NCI-H1436 (cell line): ENCODE measurements at regions not wholly inside any gene's neighbourhood (a gene's known extent, or its start where the extent isn't known, plus 50 kb on each side); places are given as distances from the start of the nearest gene placed in this dataset.

Experiments used
- DNase-seq: peaks from one replicate; lab custom pipeline; 2025; lab: John Stamatoyannopoulos, UW

DNA sequence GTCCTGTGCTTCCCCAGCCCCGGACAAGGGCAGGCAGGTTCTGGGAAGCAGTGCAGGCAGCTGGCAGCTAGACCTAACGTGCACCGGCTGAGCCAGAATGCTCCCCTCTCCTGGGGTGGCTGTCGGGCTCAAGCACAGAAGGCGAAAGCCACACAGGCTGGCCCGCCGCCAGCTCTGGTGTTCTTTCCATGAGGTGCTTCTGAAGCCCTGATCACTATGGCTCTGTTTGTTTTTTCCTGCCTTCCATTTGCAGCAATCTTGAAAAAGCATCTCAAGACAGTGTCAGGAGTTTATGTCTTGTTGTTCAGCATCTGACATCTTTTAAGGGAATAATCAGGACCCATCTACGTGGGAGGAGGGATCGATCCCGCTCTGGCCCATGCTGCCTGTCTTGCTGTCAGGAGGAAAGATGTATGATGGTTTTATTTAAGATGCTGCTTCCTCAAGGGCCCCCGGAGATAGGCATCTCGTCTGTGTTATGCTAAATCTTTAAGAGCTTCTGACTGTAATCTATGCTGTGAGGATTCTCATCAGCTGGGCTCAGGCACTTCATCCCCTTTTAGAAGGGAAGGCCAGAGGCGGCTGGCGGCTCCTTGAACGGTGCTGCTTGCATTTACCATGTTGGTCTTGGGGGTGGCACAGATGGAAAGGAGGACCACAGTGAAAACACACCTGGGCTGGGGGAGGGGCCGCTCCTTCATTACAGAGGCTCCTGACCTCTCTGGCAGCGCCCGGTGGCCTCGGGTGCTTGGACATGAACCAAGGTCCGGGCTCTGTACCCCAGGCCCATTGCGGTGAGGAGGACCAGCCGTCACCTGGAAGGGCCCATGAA lies 118.5 kb upstream of the HDAC4 start:
- DNase-seq: no peak

DNA sequence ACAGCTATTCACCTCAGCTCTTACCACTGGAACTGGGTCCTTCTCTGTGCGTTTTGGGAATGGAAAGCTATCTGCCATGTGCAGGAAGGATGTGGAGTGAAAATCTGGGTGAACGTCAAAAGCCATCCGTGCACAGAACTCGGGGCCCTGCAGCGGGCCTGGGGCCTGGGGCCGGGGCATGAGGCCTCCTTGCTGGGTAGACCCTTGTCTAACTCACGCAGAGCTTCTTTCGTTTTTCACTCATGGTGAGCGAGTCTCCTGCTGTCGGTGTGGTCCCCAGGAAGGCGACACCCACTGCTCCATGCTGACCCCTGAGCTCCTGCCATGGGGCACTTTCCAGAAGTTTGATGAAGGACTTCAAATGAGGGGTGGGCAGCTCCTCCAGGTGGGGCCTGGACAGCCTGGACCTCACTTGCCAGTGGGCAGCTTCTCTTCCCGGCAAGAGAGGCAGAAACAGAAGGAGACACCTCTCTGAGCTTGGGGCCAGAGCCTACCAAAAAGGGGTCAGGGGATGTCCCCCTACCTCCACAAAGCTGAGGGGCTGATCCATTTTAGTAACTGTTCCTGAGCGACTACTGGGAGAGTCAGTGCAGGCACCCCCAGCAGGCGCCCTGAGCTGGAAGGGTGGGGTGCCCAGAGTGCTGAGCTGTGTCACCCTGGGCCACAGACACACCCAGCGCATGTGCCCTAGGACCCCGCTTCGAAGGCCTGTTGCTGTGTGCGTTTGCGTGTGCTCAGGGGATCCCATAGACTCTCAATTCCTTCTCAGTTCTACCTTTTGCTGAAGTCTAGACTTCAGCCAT lies 117.7 kb upstream of the HDAC4 start:
- no peak for DNase-seq

DNA sequence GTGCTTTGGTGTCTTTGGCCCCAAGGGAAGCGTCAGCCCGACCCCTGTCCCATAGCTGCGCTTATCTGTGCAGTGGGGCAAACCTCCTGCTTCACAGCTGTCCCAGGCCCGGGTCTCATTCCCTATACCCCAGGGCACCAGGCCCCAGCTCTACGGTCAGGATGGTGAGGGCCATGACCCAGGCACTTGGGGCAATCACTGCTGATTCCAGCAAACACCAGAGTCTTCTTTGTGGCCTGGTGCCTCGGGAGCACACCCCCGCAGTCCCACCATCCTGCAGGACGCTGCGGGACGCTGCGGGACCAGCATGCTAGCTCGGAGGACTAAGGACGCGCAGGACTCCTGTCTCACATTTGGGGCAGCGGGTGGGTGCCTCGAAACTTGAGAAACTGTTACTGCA lies 116.9 kb upstream of the HDAC4 start:
- no peak for DNase-seq

- DNase-seq: no peak
These were observed 116.1 kb upstream of the HDAC4 start for GRCh38 chr2:239516954-239517305.

- no peak for DNase-seq
These were observed 115.6 kb upstream of the HDAC4 start for GRCh38 chr2:239516286-239516953.

DNA sequence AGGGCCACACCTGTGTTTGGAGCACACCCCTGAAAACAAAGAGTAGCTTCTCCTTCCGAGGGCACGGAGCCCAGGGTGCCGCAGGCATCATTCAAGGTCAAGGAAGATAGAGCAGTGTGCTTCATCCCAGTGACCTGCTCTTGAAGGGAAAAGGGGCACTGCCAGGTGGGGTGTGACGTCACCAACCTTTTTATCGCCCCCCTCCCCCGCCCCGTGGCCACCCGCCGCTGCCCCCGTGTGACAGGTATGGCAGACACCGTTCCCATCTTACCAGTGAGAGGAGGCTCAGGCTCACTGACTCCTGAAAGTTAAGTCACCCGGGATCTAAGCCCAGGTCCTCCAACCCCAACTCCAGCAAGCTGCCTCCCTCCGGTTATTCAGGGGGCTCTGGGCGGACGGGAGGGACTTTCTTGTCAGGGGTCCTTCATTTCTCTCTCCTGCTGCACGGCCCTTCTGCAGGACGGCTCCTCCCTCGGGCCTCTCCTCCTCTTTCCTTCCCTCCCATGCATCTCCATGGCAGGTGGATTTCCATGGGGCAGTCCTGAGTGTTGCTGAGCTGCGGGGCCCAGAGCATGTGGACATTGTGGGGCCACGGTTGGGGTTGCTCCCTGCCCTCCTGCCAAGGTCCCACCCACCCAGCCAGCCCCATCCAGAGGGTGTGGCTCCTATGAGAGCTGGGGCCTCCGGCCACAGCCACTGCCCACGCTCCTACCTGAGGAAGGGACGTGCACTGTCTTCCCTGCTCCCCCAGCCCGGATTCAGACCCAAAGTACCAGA lies 114.1 kb upstream of the HDAC4 start:
- no peak for DNase-seq

- DNase-seq: no peak
These were observed 111.2 kb upstream of the HDAC4 start for GRCh38 chr2:239512054-239512453.

- DNase-seq: no peak
These were observed 108.7 kb upstream of the HDAC4 start for GRCh38 chr2:239509373-239510143.

GRCh38 chr2:239508261-239508660 lies 107.4 kb upstream of the HDAC4 start:
- DNase-seq: no peak

GRCh38 chr2:239507576-239508258 lies 106.9 kb upstream of the HDAC4 start:
- no peak for DNase-seq

DNA sequence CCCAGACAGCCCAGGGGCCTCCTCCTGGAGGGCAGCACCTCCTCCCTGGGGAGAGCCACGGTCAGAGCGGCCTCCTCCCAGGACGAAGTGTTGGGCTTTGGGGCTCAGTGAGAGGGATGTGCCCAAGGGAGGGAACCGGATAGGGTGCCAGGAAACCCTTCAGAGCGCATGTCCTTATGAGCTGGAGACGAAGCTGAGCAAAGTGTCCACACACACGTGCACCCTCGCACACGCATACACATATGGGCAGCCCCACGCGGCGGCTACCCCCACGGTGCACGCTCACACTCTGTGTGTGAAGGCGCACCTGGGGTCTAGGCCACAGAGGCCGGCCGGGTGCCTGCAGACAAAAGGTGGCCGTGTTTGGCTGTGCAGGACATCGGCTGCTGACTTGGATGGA lies 106.1 kb upstream of the HDAC4 start:
- no peak for DNase-seq

DNA sequence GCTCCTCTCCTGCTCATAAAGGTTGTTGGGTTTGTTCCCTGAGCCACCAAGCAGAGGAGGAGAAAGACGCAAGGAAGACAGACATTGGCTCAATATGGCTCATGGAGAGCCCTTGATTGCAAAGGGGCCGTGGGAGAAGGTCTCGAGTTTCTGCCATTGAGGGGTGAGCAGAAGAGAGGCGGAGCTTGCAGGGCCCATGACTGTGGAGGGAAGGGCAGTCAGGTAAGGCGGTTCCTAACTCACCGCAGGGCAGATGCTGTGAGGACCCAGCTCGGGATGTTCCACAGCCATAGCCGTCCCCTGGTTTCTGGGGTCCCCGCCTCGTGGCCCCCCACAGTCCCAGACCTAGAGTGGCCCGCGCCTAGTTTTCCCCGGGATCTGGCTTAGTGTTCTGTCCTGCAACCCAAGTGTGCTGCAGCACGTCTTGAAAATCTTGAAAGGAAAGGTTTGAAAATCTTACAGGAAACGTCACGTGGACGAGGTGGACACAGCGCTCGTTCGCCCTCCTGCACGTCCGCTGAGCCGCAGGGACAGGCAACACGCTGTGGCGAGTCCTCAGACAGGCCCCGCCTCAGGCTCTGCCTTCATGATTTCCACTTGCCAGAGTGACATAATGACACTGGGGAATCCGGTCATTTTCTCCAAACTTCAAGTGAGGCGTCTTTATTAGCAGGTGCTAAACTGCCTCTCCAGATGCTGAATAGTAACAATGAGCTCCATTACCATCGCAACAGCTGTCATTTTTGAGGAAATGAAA lies 105.5 kb upstream of the HDAC4 start:
- no peak for DNase-seq

DNA sequence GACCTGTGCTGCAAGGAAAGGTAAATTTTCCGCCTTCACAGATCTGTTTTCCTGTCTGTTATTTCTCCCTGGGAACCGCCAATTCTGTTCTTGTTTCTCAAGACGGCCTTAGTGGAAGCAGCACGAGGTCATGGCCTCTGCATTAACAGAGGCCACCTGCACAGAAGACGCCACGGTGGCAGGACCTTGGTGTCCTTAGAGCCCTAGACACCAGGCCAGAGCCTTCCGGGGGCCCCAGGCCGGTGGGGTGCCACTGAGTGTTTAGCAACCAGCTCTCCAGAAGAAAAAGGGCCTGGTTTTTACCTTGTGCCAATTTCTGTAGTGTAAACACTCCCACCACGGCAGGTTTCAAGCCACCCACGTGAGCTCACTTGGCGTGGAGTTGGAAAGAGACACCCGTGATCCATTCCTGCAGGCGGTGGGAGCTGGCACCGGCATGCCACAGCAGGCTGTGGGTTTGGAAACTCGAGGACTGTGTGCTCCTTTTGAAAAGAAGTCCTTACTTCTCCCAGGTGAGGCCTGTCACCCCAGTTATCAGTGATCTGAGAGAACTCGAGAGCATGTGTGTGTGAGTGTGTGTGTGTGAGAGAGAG lies 103.9 kb upstream of the HDAC4 start:
- DNase-seq: no peak

GRCh38 chr2:239502430-239503186 lies 101.8 kb upstream of the HDAC4 start:
- peak; percentile 32 for DNase-seq

DNA sequence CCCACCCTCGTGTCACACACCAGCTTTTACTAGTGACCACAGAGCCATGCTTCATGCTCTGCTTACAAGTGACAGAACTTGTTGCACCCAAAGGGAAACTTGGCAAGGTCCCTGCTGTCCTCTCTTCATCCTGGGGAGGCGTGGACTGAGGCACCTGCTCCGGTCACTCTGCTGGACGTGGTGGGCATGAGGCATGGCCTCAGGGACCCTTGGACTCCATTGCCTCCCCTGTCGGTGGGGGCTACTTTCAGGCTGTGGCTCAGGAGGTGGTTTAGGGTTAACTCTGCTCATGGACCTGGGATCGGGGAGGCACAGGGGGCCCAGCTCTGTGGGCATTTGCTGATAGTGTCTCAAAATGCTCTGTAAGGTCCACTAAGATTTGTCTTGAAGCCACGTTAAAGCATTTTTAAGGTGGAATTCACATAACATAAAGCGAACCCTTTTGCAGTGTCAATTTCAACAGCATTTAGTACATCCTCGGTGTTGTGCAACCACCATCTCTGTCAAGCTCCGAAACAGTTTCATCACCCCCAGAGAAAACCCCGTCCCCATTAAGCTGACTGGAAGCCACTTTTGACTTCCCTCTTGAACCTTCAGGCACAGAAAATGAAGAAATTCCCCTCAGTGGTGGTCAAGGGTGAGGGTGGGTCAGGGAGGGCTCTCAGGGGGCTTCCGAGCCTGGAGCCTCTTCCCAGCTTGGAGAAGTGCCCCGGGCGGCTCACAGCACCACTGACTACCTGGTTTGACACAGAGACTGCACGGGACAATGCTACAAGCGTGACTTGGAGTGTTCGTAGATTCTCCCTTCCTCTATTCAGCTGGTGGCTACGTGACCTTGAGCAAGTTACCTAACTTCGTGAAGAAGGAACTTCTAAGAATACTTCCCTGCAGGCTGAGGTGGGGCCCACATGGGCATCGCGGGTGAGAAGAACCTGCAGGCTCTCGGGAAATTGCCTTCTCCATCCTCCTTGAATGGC lies 100.0 kb upstream of the HDAC4 start:
- DNase-seq: no peak

- no peak for DNase-seq
These were observed 99.1 kb upstream of the HDAC4 start for GRCh38 chr2:239499726-239500573.
